NB4 (cell line): ENCODE measurements at regions not wholly inside any gene's neighbourhood (a gene's known extent, or its start where the extent isn't known, plus 50 kb on each side); places are given as distances from the start of the nearest gene placed in this dataset.

Source experiments
- DNase-seq: peaks from one replicate; pipeline ENCODE4 v3.0.0; 2010; ENCODE audit warnings: low read depth
- H3K4me3 ChIP-seq: one replicate; pipeline ENCODE4 v1.5.1; 2011; ENCODE audit warnings: mild to moderate bottlenecking, low read depth, low read length, moderate library complexity
- CTCF ChIP-seq: IDR thresholded peaks from one replicate; pipeline ENCODE4 v1.5.1; 2012; ENCODE audit warnings: low read depth, low read length
- MYC ChIP-seq: IDR thresholded peaks from 2 replicates; pipeline ENCODE4 v1.6.1; 2011; ENCODE audit warnings: low read depth, low read length
- POLR2A ChIP-seq: IDR thresholded peaks from 2 replicates; pipeline ENCODE4 v1.6.1; 2011; ENCODE audit warnings: mild to moderate bottlenecking; ENCODE audit not compliant: insufficient read length; ENCODE audit errors: extremely low read depth
- TF ChIP-seq, protein P1 (sequence below): IDR thresholded peaks from 2 replicates; pipeline ENCODE4 v1.6.1; 2011; ENCODE audit warnings: low read depth, low read length

- no peak overlapping the region for H3K4me3 ChIP-seq
- no peak for DNase-seq
- TF ChIP-seq CTCF (no peak), POLR2A (no peak), MYC (no peak)
- TF ChIP-seq, protein P1, sequence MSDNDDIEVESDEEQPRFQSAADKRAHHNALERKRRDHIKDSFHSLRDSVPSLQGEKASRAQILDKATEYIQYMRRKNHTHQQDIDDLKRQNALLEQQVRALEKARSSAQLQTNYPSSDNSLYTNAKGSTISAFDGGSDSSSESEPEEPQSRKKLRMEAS: no peak
Observed at GRCh38 chr2:149814901-149815300, 227.3 kb upstream of the MMADHC start.

- DNase-seq: no peak
- TF ChIP-seq POLR2A: no peak
- TF ChIP-seq, protein P1: no peak
- TF ChIP-seq MYC: no peak
- no peak for TF ChIP-seq CTCF
- H3K4me3 ChIP-seq: no peak overlapping the region
Observed at GRCh38 chr2:149814049-149814448, 226.5 kb upstream of the MMADHC start.

- H3K4me3 ChIP-seq: no peak overlapping the region
- DNase-seq: peak; percentile 17
- TF ChIP-seq, protein P1: no peak
- no peak for TF ChIP-seq POLR2A
- TF ChIP-seq MYC: no peak
- no peak for TF ChIP-seq CTCF
Observed at GRCh38 chr2:149808556-149808955, 221.0 kb upstream of the MMADHC start.

DNA sequence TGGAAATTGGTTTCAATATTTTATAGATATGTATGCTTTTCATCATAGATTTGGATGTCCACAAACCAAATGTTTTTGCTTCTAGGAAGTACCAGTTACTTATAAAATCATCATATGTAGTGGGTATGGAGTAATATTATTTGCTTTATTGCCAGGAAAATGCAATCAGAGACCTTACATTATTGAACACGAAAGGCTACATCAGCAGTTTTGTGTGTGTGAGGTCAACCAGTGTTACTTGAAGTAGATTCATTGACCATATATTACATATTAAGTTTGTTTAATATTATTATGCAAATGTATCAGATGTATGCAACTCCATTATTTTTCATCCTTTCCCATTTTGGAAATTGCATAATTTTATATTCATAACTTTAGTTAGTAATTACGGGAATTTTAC, 219.1 kb upstream of the MMADHC start:
- DNase-seq: no peak
- no peak for TF ChIP-seq MYC
- TF ChIP-seq CTCF: no peak
- TF ChIP-seq, protein P1: no peak
- TF ChIP-seq POLR2A: no peak
- H3K4me3 ChIP-seq: no peak overlapping the region

- DNase-seq: no peak
- no peak overlapping the region for H3K4me3 ChIP-seq
- no peak for TF ChIP-seq CTCF
- TF ChIP-seq, protein P1: no peak
- TF ChIP-seq POLR2A: no peak
- TF ChIP-seq MYC: no peak
Observed at GRCh38 chr2:149800624-149801542, 213.3 kb upstream of the MMADHC start.
